ENCODE measurements at regions not wholly inside any gene's neighbourhood (a gene's known extent, or its start where the extent isn't known, plus 50 kb on each side); places are given as distances from the start of the nearest gene placed in this dataset.

- H4K20me1 ChIP-seq (replicated peaks in 1 of 2; ENCODE audit: control insufficient read depth in 1 of 2, insufficient read depth in 2 of 2, low read length in 2 of 2) = no peaks in the 10 kb centered on the region
- H3K79me1 ChIP-seq (ENCODE audit: low read depth, low read length) = no peaks in the 10 kb centered on the region
- H3K4me1 ChIP-seq (replicated peaks in 1 of 4; ENCODE audit: control insufficient read depth in 3 of 4, insufficient read depth in 4 of 4, low read length in 3 of 4) = no peaks in the 10 kb centered on the region
- 91% methylated on average over 5 of the region's 5 CpGs; no CpG with 5 or more reads in 1 of the 2 experiments for WGBS, 2 experiments (ENCODE audit: extremely low coverage in 1 of 2, insufficient coverage in 1 of 2, insufficient read length in 1 of 2, insufficient replicate concordance in 2 of 2, low coverage in 1 of 2, low lambda C conversion rate in 2 of 2, missing lambda C conversion rate in 1 of 2)
- TF ChIP-seq SIRT6 (IDR thresholded peaks at IDR 0.05; ENCODE audit: low read length) = no peak
- no peak for TF ChIP-seq JUN (IDR thresholded peaks at IDR 0.05; ENCODE audit: low read depth, low read length)
- TF ChIP-seq, protein P1, sequence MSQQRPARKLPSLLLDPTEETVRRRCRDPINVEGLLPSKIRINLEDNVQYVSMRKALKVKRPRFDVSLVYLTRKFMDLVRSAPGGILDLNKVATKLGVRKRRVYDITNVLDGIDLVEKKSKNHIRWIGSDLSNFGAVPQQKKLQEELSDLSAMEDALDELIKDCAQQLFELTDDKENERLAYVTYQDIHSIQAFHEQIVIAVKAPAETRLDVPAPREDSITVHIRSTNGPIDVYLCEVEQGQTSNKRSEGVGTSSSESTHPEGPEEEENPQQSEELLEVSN (IDR thresholded peaks at IDR 0.05) = no peak
- 0 out of 2 replicates have a peak, but pooled peaks have one; percentile 20 for TF ChIP-seq MAFK (IDR thresholded peaks at IDR 0.05; ENCODE audit: low read depth, low read length)
- H3K9ac ChIP-seq (replicated peaks in 1 of 4; ENCODE audit: extremely low read depth in 1 of 4, low read depth in 3 of 4, low read length in 3 of 4) = no peak overlapping the region
- POLR2A ChIA-PET (ENCODE audit: partially characterized antibody) = no interaction called here
- H3K79me2 ChIP-seq (ENCODE audit: control insufficient read depth in 1 of 2, insufficient read depth in 2 of 2, low read length in 2 of 2) = no peaks in the 10 kb centered on the region
- no peak overlapping the region for H2BK120ac ChIP-seq (replicated peaks; ENCODE audit: low read depth, low read length)
- no peaks in the 10 kb centered on the region for H3K27me3 ChIP-seq (replicated peaks in 1 of 4; ENCODE audit: control insufficient read depth in 3 of 4, extremely low read depth in 1 of 4, insufficient read depth in 3 of 4, low read length in 3 of 4)
- H2BK12ac ChIP-seq (ENCODE audit: low read depth, low read length) = no peak overlapping the region
- peak; percentile 52 for FAIRE-seq
- no peak overlapping the region for H2AK5ac ChIP-seq (ENCODE audit: low read depth, low read length)
- no peak overlapping the region for H2BK20ac ChIP-seq (ENCODE audit: low read length)
- H3K14ac ChIP-seq (ENCODE audit: insufficient read length) = no peak overlapping the region
- H4K8ac ChIP-seq (ENCODE audit: extremely low read depth, insufficient read depth, low read length) = no peak overlapping the region
- H3K4me2 ChIP-seq (ENCODE audit: insufficient read depth in 1 of 2, low read depth in 2 of 2, low read length in 2 of 2) = no peak overlapping the region
- CTCF ChIA-PET (ENCODE audit: partially characterized antibody) = no interaction called here
- H2AFZ ChIP-seq (ENCODE audit: low read length) = no peak overlapping the region
- no peak for DNase-seq (ENCODE audit: low read depth in 1 of 2, low spot score in 2 of 2)
- H2BK15ac ChIP-seq (ENCODE audit: low read length) = no peak overlapping the region
- no peak overlapping the region for H3K23ac ChIP-seq (ENCODE audit: insufficient read length)
- H4K5ac ChIP-seq (ENCODE audit: insufficient read length, low read depth, low read length) = no peak overlapping the region
- no peak overlapping the region for H3K4ac ChIP-seq (replicated peaks; ENCODE audit: insufficient read length, low read depth, low read length)
- H3K4me3 ChIP-seq (ENCODE audit: extremely low read depth in 1 of 4, insufficient read depth in 2 of 4, low read depth in 3 of 4, low read length in 4 of 4) = no peak overlapping the region
- no peak overlapping the region for H3K27ac ChIP-seq (ENCODE audit: low read depth, low read length)
- no peak overlapping the region for H3K18ac ChIP-seq (ENCODE audit: extremely low read depth, low read length)
- H3K23me2 ChIP-seq (ENCODE audit: low read depth, low read length) = no peaks in the 10 kb centered on the region
- H4K91ac ChIP-seq (replicated peaks; ENCODE audit: insufficient read length, low read length) = no peak overlapping the region
- H3K36me3 ChIP-seq (ENCODE audit: control insufficient read depth in 2 of 4, insufficient read depth in 4 of 4, low read length in 3 of 4) = no peaks in the 10 kb centered on the region
- H3K9me3 ChIP-seq (ENCODE audit: insufficient read depth in 2 of 2, low read depth in 1 of 2, low read length in 1 of 2) = no peaks in the 10 kb centered on the region; a peak in 1 of 4 replicates
- H2BK5ac ChIP-seq (ENCODE audit: low read depth, low read length) = no peak overlapping the region
- H3K56ac ChIP-seq (replicated peaks; ENCODE audit: insufficient read length, low read depth, low read length) = no peak overlapping the region
Observed at GRCh38 chr5:57566914-57567313, 84.3 kb upstream of the ACTBL2 start.

Measured in H1 (cell line).